Mesenchymal stem cell (in vitro differentiated cells and primary cell): ENCODE measurements at regions not wholly inside any gene's neighbourhood (a gene's known extent, or its start where the extent isn't known, plus 50 kb on each side); places are given as distances from the start of the nearest gene placed in this dataset.

Experiments used
- DNase-seq: peaks from one replicate; pipeline ENCODE4 v3.0.0-alpha.2; 2013
- H2AFZ ChIP-seq: one replicate; pipeline ENCODE4 v1.6.1; 2013; ENCODE audit warnings: low read depth, mild to moderate bottlenecking, control low read depth, inconsistent platforms, low read length, moderate library complexity
- H2AK5ac ChIP-seq: 2 replicates; pipeline ENCODE4 v1.6.1; 2013; ENCODE audit warnings: low read length, moderate library complexity, mild to moderate bottlenecking, inconsistent platforms; ENCODE audit not compliant: severe bottlenecking
- H2BK120ac ChIP-seq: one replicate; pipeline ENCODE4 v1.6.1; 2013; ENCODE audit warnings: low read depth, mild to moderate bottlenecking, inconsistent platforms, low read length, moderate library complexity
- H2BK12ac ChIP-seq, 2 experiments: one replicate each; pipeline ENCODE4 v1.6.1; 2013; ENCODE audit warnings: inconsistent platforms in 2 of 2, low read length in 2 of 2, mild to moderate bottlenecking in 2 of 2, moderate library complexity in 2 of 2, control low read depth in 1 of 2
- H2BK15ac ChIP-seq: one replicate; pipeline ENCODE4 v1.6.1; 2013; ENCODE audit warnings: mild to moderate bottlenecking, low read depth, inconsistent platforms; ENCODE audit not compliant: poor library complexity, severe bottlenecking
- H2BK5ac ChIP-seq: 2 replicates; pipeline ENCODE4 v1.6.1; 2013; ENCODE audit warnings: low read depth, mild to moderate bottlenecking, low read length, control low read depth, inconsistent platforms; ENCODE audit not compliant: poor library complexity, severe bottlenecking
- H3K14ac ChIP-seq, 2 experiments: one replicate each; pipeline ENCODE4 v1.6.1; 2013; ENCODE audit warnings: inconsistent platforms in 2 of 2, low read length in 2 of 2, control low read depth in 1 of 2, mild to moderate bottlenecking in 1 of 2, moderate library complexity in 1 of 2
- H3K18ac ChIP-seq, 2 experiments: one replicate each; pipeline ENCODE4 v1.6.1; 2013; ENCODE audit warnings: inconsistent platforms in 2 of 2, low read length in 2 of 2, control low read depth in 1 of 2, low read depth in 1 of 2, mild to moderate bottlenecking in 1 of 2
- H3K23ac ChIP-seq, 2 experiments: one replicate each; pipeline ENCODE4 v1.6.1; 2013; ENCODE audit warnings: inconsistent platforms in 2 of 2, low read length in 2 of 2, mild to moderate bottlenecking in 2 of 2, moderate library complexity in 2 of 2, control low read depth in 1 of 2
- H3K27ac ChIP-seq: 2 replicates; pipeline ENCODE4 v1.5.1; 2013; ENCODE audit warnings: mild to moderate bottlenecking, moderate library complexity, low read length, control low read depth, inconsistent platforms; ENCODE audit not compliant: poor library complexity, severe bottlenecking
- H3K27me3 ChIP-seq, 2 experiments: 2 replicates each; pipeline versions ENCODE4 v1.6.1 to v1.7.0; 2013; ENCODE audit warnings: low read length in 2 of 2, mild to moderate bottlenecking in 2 of 2, moderate library complexity in 2 of 2, control low read depth in 1 of 2, inconsistent platforms in 1 of 2; ENCODE audit not compliant: control insufficient read depth in 1 of 2, insufficient read depth in 1 of 2
- H3K36me3 ChIP-seq, 2 experiments: 2 replicates each; pipeline versions ENCODE4 v1.6.1 to v1.7.0; 2013; ENCODE audit warnings: low read length in 2 of 2, control low read depth in 1 of 2, inconsistent platforms in 1 of 2, low read depth in 1 of 2, mild to moderate bottlenecking in 1 of 2; ENCODE audit not compliant: insufficient read depth in 2 of 2, control insufficient read depth in 1 of 2
- H3K4ac ChIP-seq, 2 experiments: one replicate each; pipeline ENCODE4 v1.6.1; 2013; ENCODE audit warnings: inconsistent platforms in 2 of 2, low read length in 2 of 2, mild to moderate bottlenecking in 2 of 2, moderate library complexity in 2 of 2, control low read depth in 1 of 2, low read depth in 1 of 2
- H3K4me1 ChIP-seq: 2 replicates; pipeline ENCODE4 v1.6.1; 2013; ENCODE audit warnings: low read depth, low read length, control low read depth; ENCODE audit not compliant: control insufficient read depth, insufficient read depth
- H3K4me2 ChIP-seq: 2 replicates; pipeline ENCODE4 v1.6.1; 2013; ENCODE audit warnings: low read length, mild to moderate bottlenecking, inconsistent platforms; ENCODE audit not compliant: poor library complexity, severe bottlenecking
- H3K4me3 ChIP-seq, 2 experiments: 2 replicates each; pipeline versions ENCODE4 v1.5.1 to v1.7.0; 2013; ENCODE audit warnings: low read length in 2 of 2, mild to moderate bottlenecking in 2 of 2, control low read depth in 1 of 2, low read depth in 1 of 2; ENCODE audit not compliant: insufficient read depth in 1 of 2
- H3K79me1 ChIP-seq: replicated peaks from 2 replicates; pipeline ENCODE4 v1.6.1; 2013; ENCODE audit warnings: mild to moderate bottlenecking, control low read depth, low read length, inconsistent platforms; ENCODE audit not compliant: poor library complexity, severe bottlenecking
- H3K9ac ChIP-seq: 2 replicates; pipeline ENCODE4 v1.7.0; 2013; ENCODE audit warnings: mild to moderate bottlenecking, low read length, moderate library complexity
- H3K9me3 ChIP-seq: 2 replicates; pipeline ENCODE4 v1.7.0; 2013; ENCODE audit warnings: mild to moderate bottlenecking, low read length; ENCODE audit not compliant: control insufficient read depth
- H4K8ac ChIP-seq: one replicate; pipeline ENCODE4 v1.6.1; 2013; ENCODE audit warnings: inconsistent platforms, mild to moderate bottlenecking, low read length, moderate library complexity
- H4K91ac ChIP-seq: one replicate; pipeline ENCODE4 v1.6.1; 2013; ENCODE audit warnings: mild to moderate bottlenecking, low read length, inconsistent platforms
- WGBS: methylation state at CpG from one replicate; pipeline ENCODE4 v1.1.7; 2013; ENCODE audit warnings: mixed read lengths; 5-methylcytosine and 5-hydroxymethylcytosine counted together

- Histone ChIP-seq H3K14ac (no peak overlapping the region), H3K9ac (no peak overlapping the region), H2AK5ac (no peak overlapping the region), H2AFZ (no peak overlapping the region), H3K4ac (no peak overlapping the region), H4K8ac (no peak overlapping the region), H3K18ac (no peak overlapping the region), H2BK5ac (no peak overlapping the region), H2BK120ac (no peak overlapping the region), H3K9me3 (peaks cover 8% of the 10 kb centered on the region), H3K36me3 (no peaks in the 10 kb centered on the region), H3K4me2 (no peak overlapping the region), H2BK15ac (no peak overlapping the region), H3K79me1 (no peaks in the 10 kb centered on the region), H2BK12ac (no peak overlapping the region), H4K91ac (no peak overlapping the region), H3K23ac (no peak overlapping the region), H3K4me3 (no peak overlapping the region), H3K4me1 (no peaks in the 10 kb centered on the region), H3K27ac (no peak overlapping the region), H3K27me3 (peaks cover 0 to 6% of the 10 kb centered on the region in 2 experiments)
- WGBS = no CpG with 5 or more reads among the region's 2 CpGs
- DNase-seq = no peak
These were observed 52.1 kb downstream of the STYXL2 start for GRCh38 chr1:167145965-167146364.

GRCh38 chr1:167146903-167147539 lies 53.1 kb downstream of the STYXL2 start:
- Histone ChIP-seq H3K4me1 (no peaks in the 10 kb centered on the region), H2AK5ac (no peak overlapping the region), H3K27me3 (peaks cover 0 to 7% of the 10 kb centered on the region in 2 experiments), H2BK15ac (no peak overlapping the region), H3K27ac (no peak overlapping the region), H2AFZ (no peak overlapping the region), H4K8ac (no peak overlapping the region), H3K18ac (no peak overlapping the region), H3K4me3 (no peak overlapping the region), H3K9me3 (peaks cover 8% of the 10 kb centered on the region), H3K4me2 (no peak overlapping the region), H4K91ac (no peak overlapping the region), H2BK120ac (no peak overlapping the region), H3K79me1 (no peaks in the 10 kb centered on the region), H2BK12ac (no peak overlapping the region), H3K36me3 (no peaks in the 10 kb centered on the region), H3K14ac (no peak overlapping the region), H3K4ac (no peak overlapping the region), H2BK5ac (no peak overlapping the region), H3K23ac (no peak overlapping the region), H3K9ac (no peak overlapping the region)
- 50% methylated on average over 1 of the region's 2 CpGs for WGBS
- DNase-seq = no peak

DNA sequence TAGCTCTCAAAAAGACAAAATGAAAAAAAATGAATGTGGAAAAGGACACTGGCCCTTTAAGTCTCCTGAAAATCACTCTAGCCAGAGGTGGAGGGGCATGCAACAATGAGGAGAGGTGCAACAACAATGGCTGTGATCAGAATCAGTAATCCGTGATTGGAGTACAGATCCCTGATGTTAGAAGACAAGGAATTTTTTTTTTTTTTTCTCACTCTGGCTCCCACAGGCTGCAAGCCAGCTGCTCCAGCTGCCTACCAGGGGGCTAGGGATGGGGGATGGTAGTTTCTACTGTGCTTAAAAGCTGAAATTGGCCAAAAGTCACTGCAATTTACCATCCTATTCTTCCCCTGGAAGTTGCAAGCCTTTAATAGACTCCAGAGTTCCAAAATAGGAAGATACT lies 54.5 kb downstream of the STYXL2 start:
- H3K18ac ChIP-seq = no peak overlapping the region
- 30% methylated on average over 1 of the region's 1 CpG for WGBS

GRCh38 chr1:167149793-167150491 lies 56.1 kb downstream of the STYXL2 start:
- H3K18ac ChIP-seq = no peak overlapping the region
- no peaks in the 10 kb centered on the region for H3K79me1 ChIP-seq
- H3K36me3 ChIP-seq = no peaks in the 10 kb centered on the region
- no peak overlapping the region for H3K4me2 ChIP-seq
- no peak overlapping the region for H3K9ac ChIP-seq
- WGBS = 64% methylated on average over 2 of the region's 4 CpGs
- no peak overlapping the region for H2BK5ac ChIP-seq
- H4K8ac ChIP-seq = no peak overlapping the region
- H2BK12ac ChIP-seq = no peak overlapping the region
- H3K27ac ChIP-seq = no peak overlapping the region
- no peak overlapping the region for H2BK120ac ChIP-seq
- H4K91ac ChIP-seq = no peak overlapping the region
- peaks cover 0 to 8% of the 10 kb centered on the region in 2 experiments for H3K27me3 ChIP-seq
- H2BK15ac ChIP-seq = no peak overlapping the region
- H3K23ac ChIP-seq = no peak overlapping the region
- H3K4me3 ChIP-seq = no peak overlapping the region
- H2AK5ac ChIP-seq = no peak overlapping the region
- no peak overlapping the region for H3K14ac ChIP-seq
- no peak for DNase-seq
- H3K4me1 ChIP-seq = no peaks in the 10 kb centered on the region
- H2AFZ ChIP-seq = no peak overlapping the region
- no peak overlapping the region for H3K4ac ChIP-seq
- peaks cover 8% of the 10 kb centered on the region for H3K9me3 ChIP-seq

More for the DNA sequence above, 54.5 kb downstream of the STYXL2 start:
- H3K23ac ChIP-seq = no peak overlapping the region
- H3K36me3 ChIP-seq = no peaks in the 10 kb centered on the region
- H4K8ac ChIP-seq = no peak overlapping the region
- no peak overlapping the region for H2BK15ac ChIP-seq
- H2AK5ac ChIP-seq = no peak overlapping the region
- no peak overlapping the region for H3K27ac ChIP-seq
- no peak overlapping the region for H3K9ac ChIP-seq
- H3K4me1 ChIP-seq = no peaks in the 10 kb centered on the region
- H2BK5ac ChIP-seq = no peak overlapping the region
- no peak overlapping the region for H3K4me2 ChIP-seq
- no peak overlapping the region for H3K4me3 ChIP-seq
- peaks cover 0 to 8% of the 10 kb centered on the region in 2 experiments for H3K27me3 ChIP-seq
- H2AFZ ChIP-seq = no peak overlapping the region
- H3K14ac ChIP-seq = no peak overlapping the region
- no peak overlapping the region for H4K91ac ChIP-seq
- H2BK120ac ChIP-seq = no peak overlapping the region
- no peaks in the 10 kb centered on the region for H3K79me1 ChIP-seq
- H3K4ac ChIP-seq = no peak overlapping the region
- H2BK12ac ChIP-seq = no peak overlapping the region
- DNase-seq = no peak
- H3K9me3 ChIP-seq = peaks cover 8% of the 10 kb centered on the region
